Vagina (tissue), 2 donors: ENCODE measurements at regions not wholly inside any gene's neighbourhood (a gene's known extent, or its start where the extent isn't known, plus 50 kb on each side); places are given as distances from the start of the nearest gene placed in this dataset.

Experiments
- DNase-seq, 2 donors: peaks; one replicate each; pipeline ENCODE4 v3.0.0-alpha.2; 2017; ENCODE audit errors: extremely low spot score in 2 of 2
- H3K27ac ChIP-seq: fragments of 200-600 bp; sonication (generic); one replicate; pipeline ENCODE4 v1.5.1; 2019
- H3K27me3 ChIP-seq: fragments of 200-600 bp; sonication (generic); one replicate; pipeline ENCODE4 v1.5.1; 2019
- H3K36me3 ChIP-seq, 2 donors: fragments of 200-600 bp; sonication (generic); one replicate each; pipeline ENCODE4 v1.5.1; 2017 to 2019
- H3K4me1 ChIP-seq: fragments of 200-600 bp; sonication (generic); one replicate; pipeline ENCODE4 v1.5.1; 2019
- H3K4me3 ChIP-seq, 2 donors: fragments of 200-600 bp; sonication (generic); 1 replicate in 1 of 2; 2 replicates in 1 of 2; pipeline ENCODE4 v1.5.1; 2016 to 2019
- H3K9me3 ChIP-seq: fragments of 200-600 bp; sonication (generic); one replicate; pipeline ENCODE4 v1.5.1; 2019
- CTCF ChIP-seq, 3 experiments: fragments of 450-650 bp in 2 of 3; fragments of 200-600 bp in 1 of 3; sonication (generic) in 1 of 3; IDR thresholded peaks; one replicate each; pipeline ENCODE4 v1.5.1; 2017 to 2019; ENCODE audit warnings: antibody characterized with exemption in 3 of 3, mild to moderate bottlenecking in 2 of 3, moderate library complexity in 2 of 3
- POLR2A ChIP-seq, 2 donors: fragments of 450-650 bp; IDR thresholded peaks; one replicate each; pipeline ENCODE4 v1.6.1; 2017; ENCODE audit warnings: antibody characterized with exemption in 2 of 2, mild to moderate bottlenecking in 2 of 2, moderate library complexity in 2 of 2
- POLR2AphosphoS5 ChIP-seq, 2 donors: sonication (generic); formaldehyde crosslinking; IDR thresholded peaks; one replicate each; pipeline ENCODE4 v1.9.0; 2017; ENCODE audit warnings: antibody characterized with exemption in 2 of 2, mild to moderate bottlenecking in 2 of 2, low read depth in 1 of 2; ENCODE audit not compliant: insufficient read depth in 1 of 2
- intact Hi-C: fragments of 100-400 bp; cut with DNase I; formaldehyde crosslinking; loops from one replicate; pipeline ENCODE4 v1.15.1; 2023

GRCh38 chr6:99743647-99744046 is 137.0 kb downstream of the PRDM13 start:
- H3K4me3 ChIP-seq: no peak overlapping the region
- no peak overlapping the region for H3K27ac ChIP-seq
- no peak for DNase-seq
- no peaks in the 10 kb centered on the region for H3K27me3 ChIP-seq
- no peaks in the 10 kb centered on the region for H3K36me3 ChIP-seq
- H3K4me1 ChIP-seq: no peaks in the 10 kb centered on the region
- intact Hi-C loops: loop anchor here (10.0 kb wide), 2 partner anchors 159 to 269 kb away; no protein-coding TSS in a partner anchor
- TF ChIP-seq POLR2AphosphoS5 (IDR thresholded peaks at IDR 0.05; ENCODE audit: insufficient read depth in 1 of 2, low read depth in 1 of 2) (no peak), POLR2A (IDR thresholded peaks at IDR 0.05) (no peak), CTCF (IDR thresholded peaks at IDR 0.05) (no peak)
- no peaks in the 10 kb centered on the region for H3K9me3 ChIP-seq

- intact Hi-C loops: loop anchor here (10.0 kb wide), 2 partner anchors 161 to 271 kb away; no protein-coding TSS in a partner anchor
- Histone ChIP-seq H3K9me3 (no peaks in the 10 kb centered on the region), H3K4me3 (no peak overlapping the region), H3K27ac (no peak overlapping the region), H3K36me3 (no peaks in the 10 kb centered on the region), H3K27me3 (no peaks in the 10 kb centered on the region), H3K4me1 (no peaks in the 10 kb centered on the region)
- DNase-seq: no peak
- no peak for TF ChIP-seq CTCF (IDR thresholded peaks at IDR 0.05)
Measured at GRCh38 chr6:99745651-99746050, 139.0 kb downstream of the PRDM13 start.

DNA sequence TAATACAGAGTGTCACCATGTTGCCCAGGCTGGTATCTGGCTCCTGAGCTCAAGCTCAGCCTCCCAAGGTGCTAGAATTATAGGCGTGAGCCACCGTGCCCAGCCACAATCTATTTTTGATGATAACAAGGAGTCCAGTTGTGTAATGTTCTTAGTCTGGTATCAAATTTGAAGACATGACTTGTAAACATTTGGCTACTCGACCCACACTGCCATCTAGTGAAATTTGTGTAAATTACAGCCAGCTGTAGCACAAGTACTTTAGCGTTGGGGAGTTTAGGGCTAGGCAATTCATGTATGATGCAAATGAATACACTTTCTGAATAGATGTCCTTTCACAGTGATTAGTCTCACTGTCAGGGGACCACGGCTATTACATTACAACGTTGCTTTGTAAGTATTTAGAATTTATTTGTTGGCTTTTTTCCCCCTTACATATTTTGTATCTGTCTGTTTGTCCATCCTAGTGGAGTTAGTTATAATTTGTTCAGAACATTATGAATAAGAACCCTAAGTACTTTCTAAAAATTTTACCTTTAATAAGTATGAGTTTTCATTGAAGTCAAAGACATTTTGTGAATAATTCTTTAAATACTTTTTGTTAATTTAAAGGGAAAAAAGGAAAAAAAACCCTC is 139.7 kb downstream of the PRDM13 start:
- no peaks in the 10 kb centered on the region for H3K27me3 ChIP-seq
- no peak overlapping the region for H3K27ac ChIP-seq
- H3K4me3 ChIP-seq: no peak overlapping the region
- no peak for DNase-seq
- no peaks in the 10 kb centered on the region for H3K9me3 ChIP-seq
- H3K36me3 ChIP-seq: no peaks in the 10 kb centered on the region
- H3K4me1 ChIP-seq: no peaks in the 10 kb centered on the region
- intact Hi-C loops: loop anchor here (10.0 kb wide), 2 partner anchors 162 to 272 kb away; no protein-coding TSS in a partner anchor
- TF ChIP-seq POLR2A (IDR thresholded peaks at IDR 0.05) (no peak), CTCF (IDR thresholded peaks at IDR 0.05) (peak; percentile 52 to 81 (median 61))

GRCh38 chr6:99761711-99762110 is 155.1 kb downstream of the PRDM13 start:
- Histone ChIP-seq H3K36me3 (no peaks in the 10 kb centered on the region), H3K4me3 (no peak overlapping the region), H3K4me1 (no peaks in the 10 kb centered on the region), H3K9me3 (no peaks in the 10 kb centered on the region), H3K27ac (no peak overlapping the region), H3K27me3 (no peaks in the 10 kb centered on the region)
- intact Hi-C loops: no loop called here
- TF ChIP-seq POLR2AphosphoS5 (IDR thresholded peaks at IDR 0.05; ENCODE audit: insufficient read depth in 1 of 2, low read depth in 1 of 2) (no peak), CTCF (IDR thresholded peaks at IDR 0.05) (no peak), POLR2A (IDR thresholded peaks at IDR 0.05) (no peak)
- no peak for DNase-seq

DNA sequence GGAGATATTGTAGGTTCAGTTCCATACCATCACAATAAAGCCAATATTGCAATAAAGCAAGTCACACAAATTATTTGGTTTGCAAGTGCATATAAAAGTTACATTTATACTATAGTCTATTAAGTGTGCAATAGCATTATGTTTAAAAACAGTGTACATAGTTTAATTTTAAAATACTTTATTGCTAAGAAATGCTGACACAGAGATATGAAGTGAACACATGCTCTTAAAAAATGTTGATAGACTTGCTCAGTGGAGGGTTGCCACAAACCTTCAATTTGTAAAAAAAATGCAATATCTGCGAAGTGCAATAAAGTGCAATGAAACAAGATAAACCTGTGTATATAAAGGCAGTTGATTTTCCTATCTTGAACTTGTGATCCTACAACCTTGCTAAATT is 161.5 kb downstream of the PRDM13 start:
- DNase-seq: no peak
- Histone ChIP-seq H3K27me3 (no peaks in the 10 kb centered on the region), H3K27ac (no peak overlapping the region), H3K9me3 (no peaks in the 10 kb centered on the region), H3K4me1 (no peaks in the 10 kb centered on the region), H3K4me3 (no peak overlapping the region), H3K36me3 (no peaks in the 10 kb centered on the region)
- TF ChIP-seq POLR2A (IDR thresholded peaks at IDR 0.05) (no peak), CTCF (IDR thresholded peaks at IDR 0.05) (no peak), POLR2AphosphoS5 (IDR thresholded peaks at IDR 0.05; ENCODE audit: insufficient read depth in 1 of 2, low read depth in 1 of 2) (no peak)
- intact Hi-C loops: no loop called here
